Liver (tissue), 8 donors: ENCODE measurements at regions not wholly inside any gene's neighbourhood (a gene's known extent, or its start where the extent isn't known, plus 50 kb on each side); places are given as distances from the start of the nearest gene placed in this dataset.
A peak's percentile ranks its signal among the peaks of the same experiment; 100 is the strongest.

Source experiments
- DNase-seq: peaks from one replicate; pipeline ENCODE4 v3.0.0-alpha.2; 2017; ENCODE audit warnings: low spot score
- H3K27ac ChIP-seq, 2 donors: one replicate each; pipeline ENCODE4 v1.7.0; 2013; ENCODE audit warnings: inconsistent platforms in 2 of 2, low read length in 2 of 2, control low read depth in 1 of 2, low read depth in 1 of 2, mild to moderate bottlenecking in 1 of 2
- H3K27me3 ChIP-seq, 4 donors: one replicate each; pipeline versions ENCODE4 v1.6.1 to v1.7.0; 2013; ENCODE audit warnings: low read length in 3 of 4, inconsistent platforms in 1 of 4, mild to moderate bottlenecking in 1 of 4, moderate library complexity in 1 of 4; ENCODE audit not compliant: control insufficient read depth in 4 of 4, insufficient read depth in 4 of 4
- H3K36me3 ChIP-seq, 4 donors: one replicate each; pipeline versions ENCODE4 v1.6.1 to v1.7.0; 2013; ENCODE audit warnings: low read length in 3 of 4, mild to moderate bottlenecking in 3 of 4, low read depth in 1 of 4, moderate library complexity in 1 of 4; ENCODE audit not compliant: control insufficient read depth in 4 of 4, insufficient read depth in 3 of 4
- H3K4me1 ChIP-seq, 4 donors: one replicate each; pipeline versions ENCODE4 v1.6.1 to v1.7.0; 2013; ENCODE audit warnings: low read length in 3 of 4, mild to moderate bottlenecking in 3 of 4, moderate library complexity in 1 of 4; ENCODE audit not compliant: control insufficient read depth in 4 of 4, insufficient read depth in 4 of 4
- H3K4me3 ChIP-seq, 3 donors: one replicate each; pipeline versions ENCODE4 v1.6.1 to v1.7.0; 2013; ENCODE audit warnings: low read length in 3 of 3, control low read depth in 1 of 3, low read depth in 1 of 3, mild to moderate bottlenecking in 1 of 3
- H3K9ac ChIP-seq, 2 donors: one replicate each; pipeline ENCODE4 v1.7.0; 2013; ENCODE audit warnings: low read length in 2 of 2, mild to moderate bottlenecking in 2 of 2, moderate library complexity in 2 of 2, control low read depth in 1 of 2, low read depth in 1 of 2
- H3K9me3 ChIP-seq, 4 donors: one replicate each; pipeline versions ENCODE4 v1.6.1 to v1.7.0; 2013; ENCODE audit warnings: low read length in 3 of 4; ENCODE audit not compliant: control insufficient read depth in 4 of 4
- ATF3 ChIP-seq: IDR thresholded peaks from 2 replicates; pipeline ENCODE4 v1.6.1; 2016; ENCODE audit warnings: antibody characterized with exemption
- CTCF ChIP-seq: fragments of 150-350 bp; IDR thresholded peaks from 2 replicates; pipeline ENCODE4 v1.5.1; 2017; ENCODE audit warnings: improper control_type of control experiment, low read depth, low read length; ENCODE audit not compliant: missing input control
- EGR1 ChIP-seq, 2 donors: IDR thresholded peaks; 2 replicates each; pipeline ENCODE4 v1.6.1; 2016 to 2018; ENCODE audit warnings: antibody characterized with exemption in 2 of 2, low read depth in 2 of 2
- FOXA1 ChIP-seq: IDR thresholded peaks from 2 replicates; pipeline ENCODE4 v1.6.1; 2016; ENCODE audit warnings: antibody characterized with exemption
- FOXA2 ChIP-seq: IDR thresholded peaks from 2 replicates; pipeline ENCODE4 v1.6.1; 2016; ENCODE audit warnings: antibody characterized with exemption
- GABPA ChIP-seq, 2 donors: IDR thresholded peaks in 1 of 2; conservative IDR thresholded peaks in 1 of 2; 2 replicates each; pipeline ENCODE4 v1.6.1; 2016; ENCODE audit warnings: antibody characterized with exemption in 2 of 2, mild to moderate bottlenecking in 1 of 2, moderate library complexity in 1 of 2
- HNF4G ChIP-seq: IDR thresholded peaks from 2 replicates; pipeline ENCODE4 v1.6.1; 2016; ENCODE audit warnings: antibody characterized with exemption
- JUND ChIP-seq, 2 donors: IDR thresholded peaks; 2 replicates each; pipeline ENCODE4 v1.6.1; 2016; ENCODE audit warnings: antibody characterized with exemption in 2 of 2
- MAX ChIP-seq: IDR thresholded peaks from 2 replicates; pipeline ENCODE4 v1.6.1; 2016; ENCODE audit warnings: antibody characterized with exemption
- NR2F2 ChIP-seq: IDR thresholded peaks from 2 replicates; pipeline ENCODE4 v1.6.1; 2016; ENCODE audit warnings: antibody characterized with exemption
- RAD21 ChIP-seq, 2 donors: IDR thresholded peaks; 2 replicates each; pipeline ENCODE4 v1.6.1; 2016; ENCODE audit warnings: antibody characterized with exemption in 2 of 2, mild to moderate bottlenecking in 2 of 2
- REST ChIP-seq: IDR thresholded peaks from 2 replicates; pipeline ENCODE4 v1.6.1; 2016; ENCODE audit warnings: antibody characterized with exemption, mild to moderate bottlenecking
- RXRA ChIP-seq, 2 donors: IDR thresholded peaks; 2 replicates each; pipeline ENCODE4 v1.6.1; 2017 to 2018; ENCODE audit warnings: antibody characterized with exemption in 2 of 2, mild to moderate bottlenecking in 1 of 2
- SP1 ChIP-seq: IDR thresholded peaks from 2 replicates; pipeline ENCODE4 v1.6.1; 2018; ENCODE audit warnings: antibody characterized with exemption, mild to moderate bottlenecking
- TAF1 ChIP-seq: conservative IDR thresholded peaks from 2 replicates; pipeline ENCODE4 v1.6.1; 2016; ENCODE audit warnings: antibody characterized with exemption, mild to moderate bottlenecking
- YY1 ChIP-seq: IDR thresholded peaks from 2 replicates; pipeline ENCODE4 v1.6.1; 2016; ENCODE audit warnings: antibody characterized with exemption, mild to moderate bottlenecking
- ZBTB33 ChIP-seq: IDR thresholded peaks from 2 replicates; pipeline ENCODE4 v1.6.1; 2016; ENCODE audit warnings: antibody characterized with exemption
- WGBS: extraction: QIAGEN DNeasy Blood & Tissue Kit; methylation state at CpG from one replicate; pipeline ENCODE4 v1.1.7; 2013; 5-methylcytosine and 5-hydroxymethylcytosine counted together
- donor health status: healthy.
- donor health status: healthy.
- donor health status: healthy.
- donor health status: healthy.
- donor health status: healthy.

GRCh38 chr1:82466416-82466815, 665.7 kb downstream of the ADGRL2 start:
- no peaks in the 10 kb centered on the region for H3K27me3 ChIP-seq
- no peak for DNase-seq
- H3K4me3 ChIP-seq = no peak overlapping the region
- H3K36me3 ChIP-seq = no peaks in the 10 kb centered on the region
- H3K4me1 ChIP-seq = peaks cover 0 to 15% (median 8%) of the 10 kb centered on the region in 4 donors
- H3K9me3 ChIP-seq = no peaks in the 10 kb centered on the region
- H3K27ac ChIP-seq = no peak overlapping the region
- H3K9ac ChIP-seq = no peak overlapping the region
- no peak for TF ChIP-seq TAF1
- no peak for TF ChIP-seq ZBTB33
- no peak for TF ChIP-seq EGR1 (IDR thresholded peaks at IDR 0.05; ENCODE audit: low read depth in 2 of 2)
- TF ChIP-seq NR2F2 = no peak
- TF ChIP-seq FOXA2 = no peak
- TF ChIP-seq SP1 = no peak
- TF ChIP-seq HNF4G = no peak
- no peak for TF ChIP-seq YY1
- TF ChIP-seq CTCF = no peak
- no peak for TF ChIP-seq RAD21 (IDR thresholded peaks at IDR 0.05)
- no peak for TF ChIP-seq ATF3

- 35% methylated on average over 3 of the region's 3 CpGs for WGBS
- H3K9me3 ChIP-seq = no peaks in the 10 kb centered on the region
- H3K9ac ChIP-seq = no peak overlapping the region
- TF ChIP-seq RXRA (IDR thresholded peaks at IDR 0.05) (no peak), YY1 (peak; percentile 7)
- DNase-seq = no peak
- H3K27me3 ChIP-seq = no peaks in the 10 kb centered on the region
- no peaks in the 10 kb centered on the region for H3K36me3 ChIP-seq
- H3K4me3 ChIP-seq = no peak overlapping the region
- H3K4me1 ChIP-seq = peaks cover 0 to 15% (median 8%) of the 10 kb centered on the region in 4 donors
- no peak overlapping the region for H3K27ac ChIP-seq
Measured at GRCh38 chr1:82465024-82465423, 664.3 kb downstream of the ADGRL2 start.

GRCh38 chr1:82464362-82465001, 663.7 kb downstream of the ADGRL2 start:
- H3K9me3 ChIP-seq = no peaks in the 10 kb centered on the region
- no peak overlapping the region for H3K4me3 ChIP-seq
- H3K36me3 ChIP-seq = no peaks in the 10 kb centered on the region
- peak; percentile 46 for DNase-seq
- 14% methylated on average over 3 of the region's 3 CpGs for WGBS
- no peak overlapping the region for H3K9ac ChIP-seq
- peaks cover 0 to 15% (median 8%) of the 10 kb centered on the region in 4 donors for H3K4me1 ChIP-seq
- H3K27me3 ChIP-seq = no peaks in the 10 kb centered on the region
- H3K27ac ChIP-seq = no peak overlapping the region
- no peak for TF ChIP-seq MAX
- TF ChIP-seq YY1 = peak; percentile 86
- TF ChIP-seq JUND (IDR thresholded peaks at IDR 0.05) = peak; percentile 43 to 48
- TF ChIP-seq FOXA1 = peak; percentile 7
- no peak for TF ChIP-seq ZBTB33
- peak; percentile 67 to 80 for TF ChIP-seq RXRA (IDR thresholded peaks at IDR 0.05)
- no peak for TF ChIP-seq GABPA (IDR thresholded peaks at IDR 0.05 in 1 of 2, conservative IDR thresholded peaks at IDR 0.05 in 1 of 2)
- TF ChIP-seq ATF3 = no peak
- peak; percentile 94 for TF ChIP-seq REST
- TF ChIP-seq FOXA2 = peak; percentile 17
- peak; percentile 93 for TF ChIP-seq NR2F2
